ENCODE measurements at regions not wholly inside any gene's neighbourhood (a gene's known extent, or its start where the extent isn't known, plus 50 kb on each side); places are given as distances from the start of the nearest gene placed in this dataset.

DNA sequence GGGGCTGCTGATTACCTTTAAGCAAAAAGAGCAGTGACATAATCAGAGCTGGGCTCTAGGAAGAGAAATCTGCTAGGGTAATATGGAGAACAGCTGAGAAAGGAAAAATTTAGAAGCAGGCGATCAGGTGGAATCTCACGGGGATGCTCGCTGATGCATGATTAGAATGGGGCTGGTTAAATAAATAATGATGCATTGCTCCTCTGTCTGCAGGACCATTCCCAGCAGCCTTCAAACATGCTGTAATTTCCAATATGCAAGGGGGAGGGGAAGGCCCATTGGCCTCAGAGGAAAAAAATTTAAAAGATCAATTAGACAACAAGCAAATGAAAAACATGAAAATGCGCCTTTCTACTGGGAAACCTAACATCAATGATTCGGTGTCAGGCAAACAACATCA is 65.6 kb upstream of the C10orf90 start:
- H3K4me3 ChIP-seq (ENCODE audit: low read depth, low read length) = no peak overlapping the region
- TF ChIP-seq, protein P1, sequence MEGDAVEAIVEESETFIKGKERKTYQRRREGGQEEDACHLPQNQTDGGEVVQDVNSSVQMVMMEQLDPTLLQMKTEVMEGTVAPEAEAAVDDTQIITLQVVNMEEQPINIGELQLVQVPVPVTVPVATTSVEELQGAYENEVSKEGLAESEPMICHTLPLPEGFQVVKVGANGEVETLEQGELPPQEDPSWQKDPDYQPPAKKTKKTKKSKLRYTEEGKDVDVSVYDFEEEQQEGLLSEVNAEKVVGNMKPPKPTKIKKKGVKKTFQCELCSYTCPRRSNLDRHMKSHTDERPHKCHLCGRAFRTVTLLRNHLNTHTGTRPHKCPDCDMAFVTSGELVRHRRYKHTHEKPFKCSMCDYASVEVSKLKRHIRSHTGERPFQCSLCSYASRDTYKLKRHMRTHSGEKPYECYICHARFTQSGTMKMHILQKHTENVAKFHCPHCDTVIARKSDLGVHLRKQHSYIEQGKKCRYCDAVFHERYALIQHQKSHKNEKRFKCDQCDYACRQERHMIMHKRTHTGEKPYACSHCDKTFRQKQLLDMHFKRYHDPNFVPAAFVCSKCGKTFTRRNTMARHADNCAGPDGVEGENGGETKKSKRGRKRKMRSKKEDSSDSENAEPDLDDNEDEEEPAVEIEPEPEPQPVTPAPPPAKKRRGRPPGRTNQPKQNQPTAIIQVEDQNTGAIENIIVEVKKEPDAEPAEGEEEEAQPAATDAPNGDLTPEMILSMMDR (IDR thresholded peaks at IDR 0.05; ENCODE audit: insufficient read depth in 1 of 2, low read depth in 1 of 2, low read length in 1 of 2, severe bottlenecking in 1 of 2, unreplicated experiment in 1 of 2) = no peak
- no peaks in the 10 kb centered on the region for H3K4me1 Mint-ChIP-seq (ENCODE audit: low read depth, unreplicated experiment)
- no peaks in the 10 kb centered on the region for H3K4me1 ChIP-seq
- H3K27me3 ChIP-seq (replicated peaks; ENCODE audit: control insufficient read depth, insufficient read depth, low read length) = no peaks in the 10 kb centered on the region
- H3K27me3 Mint-ChIP-seq (ENCODE audit: insufficient read depth, unreplicated experiment) = no peaks in the 10 kb centered on the region
- H3K9me3 ChIP-seq = no peaks in the 10 kb centered on the region
- H3K36me3 ChIP-seq (ENCODE audit: control insufficient read depth, insufficient read depth, low read length) = no peaks in the 10 kb centered on the region
- H3K36me3 Mint-ChIP-seq (ENCODE audit: insufficient read depth, unreplicated experiment) = no peaks in the 10 kb centered on the region
- intact Hi-C loops (cut with micrococcal nuclease; ENCODE audit: unreplicated experiment) = no loop called here
- no peak overlapping the region for H3K4me3 Mint-ChIP-seq (ENCODE audit: unreplicated experiment)
- no peak overlapping the region for H3K27ac Mint-ChIP-seq (ENCODE audit: unreplicated experiment)
- POLR2A ChIA-PET = no interaction called here
- no peak for DNase-seq
- no peaks in the 10 kb centered on the region for H3K9me3 Mint-ChIP-seq (ENCODE audit: unreplicated experiment)
- CTCF ChIA-PET = no interaction called here
- BruUV-seq (replicated peaks) = no TSS peak

DNA sequence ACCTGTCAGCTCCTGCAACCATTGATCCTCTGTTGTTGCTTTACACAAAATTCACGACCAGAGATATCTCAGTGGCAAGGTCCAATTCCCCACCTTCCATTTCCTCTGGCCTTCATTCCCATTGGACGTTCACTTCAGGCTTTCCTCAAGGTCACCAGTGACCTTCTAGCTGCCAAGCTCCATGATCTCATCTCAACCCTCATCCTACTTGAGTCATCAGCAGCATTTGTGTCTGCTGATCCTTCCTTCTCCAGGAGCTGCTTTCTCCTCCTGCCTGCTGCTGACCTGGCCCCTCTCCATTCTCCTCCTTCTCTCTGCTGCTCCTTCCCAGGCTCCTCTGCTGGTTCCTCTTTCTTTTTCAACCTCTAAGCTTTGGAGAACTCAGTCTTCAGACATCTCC is 66.2 kb upstream of the C10orf90 start:
- H3K36me3 ChIP-seq (ENCODE audit: control insufficient read depth, insufficient read depth, low read length) = no peaks in the 10 kb centered on the region
- H3K9me3 ChIP-seq = no peaks in the 10 kb centered on the region
- H3K4me1 ChIP-seq = no peaks in the 10 kb centered on the region
- no peak overlapping the region for H3K4me3 Mint-ChIP-seq (ENCODE audit: unreplicated experiment)
- CTCF ChIA-PET = no interaction called here
- TF ChIP-seq, protein P1 (IDR thresholded peaks at IDR 0.05; ENCODE audit: insufficient read depth in 1 of 2, low read depth in 1 of 2, low read length in 1 of 2, severe bottlenecking in 1 of 2, unreplicated experiment in 1 of 2) = no peak
- POLR2A ChIA-PET = no interaction called here
- H3K4me1 Mint-ChIP-seq (ENCODE audit: low read depth, unreplicated experiment) = no peaks in the 10 kb centered on the region
- no peak for DNase-seq
- H3K27me3 Mint-ChIP-seq (ENCODE audit: insufficient read depth, unreplicated experiment) = no peaks in the 10 kb centered on the region
- no peaks in the 10 kb centered on the region for H3K9me3 Mint-ChIP-seq (ENCODE audit: unreplicated experiment)
- intact Hi-C loops (cut with micrococcal nuclease; ENCODE audit: unreplicated experiment) = no loop called here
- no peaks in the 10 kb centered on the region for H3K36me3 Mint-ChIP-seq (ENCODE audit: insufficient read depth, unreplicated experiment)
- no TSS peak for BruUV-seq (replicated peaks)
- H3K4me3 ChIP-seq (ENCODE audit: low read depth, low read length) = no peak overlapping the region
- H3K27ac Mint-ChIP-seq (ENCODE audit: unreplicated experiment) = no peak overlapping the region
- H3K27me3 ChIP-seq (replicated peaks; ENCODE audit: control insufficient read depth, insufficient read depth, low read length) = no peaks in the 10 kb centered on the region

DNA sequence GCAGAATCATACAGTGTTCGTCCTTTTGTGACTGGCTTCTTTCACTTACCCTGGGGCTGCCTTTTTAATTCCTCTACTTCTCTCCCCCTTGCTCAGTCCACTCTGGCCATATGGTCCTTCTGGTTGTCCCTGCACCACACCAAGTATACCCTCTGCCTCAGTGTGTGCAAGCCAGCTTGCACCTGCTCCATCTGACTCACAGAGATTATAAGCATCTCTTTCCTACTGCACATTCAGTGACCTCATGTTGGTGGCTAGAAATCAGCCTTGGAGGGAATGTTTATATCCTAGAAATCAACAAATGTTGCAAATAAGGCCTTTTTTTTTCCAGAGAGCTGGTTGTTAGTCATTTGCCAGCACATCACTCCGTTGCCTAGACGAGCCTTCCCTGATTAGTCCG is 67.5 kb upstream of the C10orf90 start:
- H3K27ac Mint-ChIP-seq (ENCODE audit: unreplicated experiment) = no peak overlapping the region

More for the DNA sequence above, 67.5 kb upstream of the C10orf90 start:
- ChIA-PET CTCF (no interaction called here), POLR2A (no interaction called here)
- H3K27me3 Mint-ChIP-seq (ENCODE audit: insufficient read depth, unreplicated experiment) = no peaks in the 10 kb centered on the region
- no peak overlapping the region for H3K4me3 ChIP-seq (ENCODE audit: low read depth, low read length)
- no peak overlapping the region for H3K4me3 Mint-ChIP-seq (ENCODE audit: unreplicated experiment)
- no peaks in the 10 kb centered on the region for H3K27me3 ChIP-seq (replicated peaks; ENCODE audit: control insufficient read depth, insufficient read depth, low read length)
- TF ChIP-seq, protein P1 (IDR thresholded peaks at IDR 0.05; ENCODE audit: insufficient read depth in 1 of 2, low read depth in 1 of 2, low read length in 1 of 2, severe bottlenecking in 1 of 2, unreplicated experiment in 1 of 2) = no peak
- no peaks in the 10 kb centered on the region for H3K4me1 ChIP-seq
- no peaks in the 10 kb centered on the region for H3K9me3 Mint-ChIP-seq (ENCODE audit: unreplicated experiment)
- H3K4me1 Mint-ChIP-seq (ENCODE audit: low read depth, unreplicated experiment) = no peaks in the 10 kb centered on the region
- no peaks in the 10 kb centered on the region for H3K9me3 ChIP-seq
- H3K36me3 Mint-ChIP-seq (ENCODE audit: insufficient read depth, unreplicated experiment) = no peaks in the 10 kb centered on the region
- no peaks in the 10 kb centered on the region for H3K36me3 ChIP-seq (ENCODE audit: control insufficient read depth, insufficient read depth, low read length)
- DNase-seq = no peak
- BruUV-seq (replicated peaks) = no TSS peak
- intact Hi-C loops (cut with micrococcal nuclease; ENCODE audit: unreplicated experiment) = no loop called here

Measured in Caco-2 (cell line).